ENCODE measurements at regions not wholly inside any gene's neighbourhood (a gene's known extent, or its start where the extent isn't known, plus 50 kb on each side); places are given as distances from the start of the nearest gene placed in this dataset.

GRCh38 chr1:221411283-221411682 lies 330.6 kb downstream of the DUSP10 start:
- no peak overlapping the region for H3K27ac ChIP-seq
- TF ChIP-seq CTCF (IDR thresholded peaks at IDR 0.05) (no peak), ZFX (IDR thresholded peaks at IDR 0.05; ENCODE audit: borderline replicate concordance) (no peak)

- H3K27ac ChIP-seq = no peak overlapping the region
- no peak for TF ChIP-seq ZFX (IDR thresholded peaks at IDR 0.05; ENCODE audit: borderline replicate concordance)
- no peak for TF ChIP-seq CTCF (IDR thresholded peaks at IDR 0.05)
Measured at GRCh38 chr1:221414772-221415539, 326.9 kb downstream of the DUSP10 start.

GRCh38 chr1:221415651-221416050 lies 326.2 kb downstream of the DUSP10 start:
- no peak for TF ChIP-seq ZFX (IDR thresholded peaks at IDR 0.05; ENCODE audit: borderline replicate concordance)
- H3K27ac ChIP-seq = no peak overlapping the region

GRCh38 chr1:221416142-221416541 lies 325.7 kb downstream of the DUSP10 start:
- TF ChIP-seq ZFX (IDR thresholded peaks at IDR 0.05; ENCODE audit: borderline replicate concordance) = no peak
- TF ChIP-seq CTCF (IDR thresholded peaks at IDR 0.05) = no peak
- H3K27ac ChIP-seq = no peak overlapping the region

- H3K27ac ChIP-seq = no peak overlapping the region
- TF ChIP-seq CTCF (IDR thresholded peaks at IDR 0.05) (no peak), ZFX (IDR thresholded peaks at IDR 0.05; ENCODE audit: borderline replicate concordance) (no peak)
Measured at GRCh38 chr1:221416723-221417122, 325.2 kb downstream of the DUSP10 start.

- no peak overlapping the region for H3K27ac ChIP-seq
- TF ChIP-seq CTCF (IDR thresholded peaks at IDR 0.05) (no peak), ZFX (IDR thresholded peaks at IDR 0.05; ENCODE audit: borderline replicate concordance) (no peak)
Measured at GRCh38 chr1:221418346-221418745, 323.5 kb downstream of the DUSP10 start.

GRCh38 chr1:221419513-221420095 lies 322.3 kb downstream of the DUSP10 start:
- H3K27ac ChIP-seq = no peak overlapping the region
- TF ChIP-seq ZFX (IDR thresholded peaks at IDR 0.05; ENCODE audit: borderline replicate concordance) = no peak
- no peak for TF ChIP-seq CTCF (IDR thresholded peaks at IDR 0.05)
